Caco-2 (cell line): ENCODE measurements at regions not wholly inside any gene's neighbourhood (a gene's known extent, or its start where the extent isn't known, plus 50 kb on each side); places are given as distances from the start of the nearest gene placed in this dataset.

ENCODE experiments used
- BruUV-seq: library from RNA; stranded (reverse); fragments of 400-500 nt; replicated peaks from 2 replicates; lab custom pipeline; 2021; lab: Mats Ljungman, UMichigan
- CTCF ChIA-PET: fragments of 300-600 bp; sonication (Branson Sonifier 250); formaldehyde crosslinking; loops from one replicate; lab custom pipeline; 2022; ENCODE audit warnings: antibody characterized with exemption; lab: Charles Lee
- POLR2A ChIA-PET: fragments of 300-600 bp; sonication (Branson Sonifier 250); formaldehyde crosslinking; loops from one replicate; lab custom pipeline; 2022; ENCODE audit warnings: antibody characterized with exemption; lab: Charles Lee
- DNase-seq, 2 experiments: peaks; one replicate each; pipeline versions ENCODE4 v3.0.0 to v3.0.0-alpha.2; 2020 to 2022
- H3K27me3 ChIP-seq: replicated peaks from 2 replicates; pipeline ENCODE4 v1.6.0; 2011; ENCODE audit warnings: low read length; ENCODE audit not compliant: control insufficient read depth, insufficient read depth
- H3K36me3 ChIP-seq: 2 replicates; pipeline ENCODE4 v1.5.1; 2011; ENCODE audit warnings: low read length; ENCODE audit not compliant: control insufficient read depth, insufficient read depth
- H3K4me1 ChIP-seq: fragments of 250-450 bp; sonication (Bioruptor Pico); 2 replicates; pipeline ENCODE4 v1.5.1; 2020; ENCODE audit warnings: mild to moderate bottlenecking
- H3K4me3 ChIP-seq: 2 replicates; pipeline ENCODE4 v1.5.1; 2011; ENCODE audit warnings: low read depth, mild to moderate bottlenecking, control low read depth, low read length
- H3K9me3 ChIP-seq: fragments of 250-450 bp; sonication (Bioruptor Pico); 2 replicates; pipeline ENCODE4 v1.5.1; 2020; ENCODE audit warnings: mild to moderate bottlenecking, moderate library complexity
- H3K27ac Mint-ChIP-seq: one replicate; pipeline ENCODE4 v1.8.0; 2022; ENCODE audit warnings: mixed read lengths; ENCODE audit not compliant: unreplicated experiment
- H3K27me3 Mint-ChIP-seq: one replicate; pipeline ENCODE4 v1.8.0; 2022; ENCODE audit warnings: mixed read lengths; ENCODE audit not compliant: insufficient read depth, unreplicated experiment
- H3K36me3 Mint-ChIP-seq: one replicate; pipeline ENCODE4 v1.8.0; 2022; ENCODE audit warnings: mild to moderate bottlenecking, mixed read lengths; ENCODE audit not compliant: insufficient read depth, unreplicated experiment
- H3K4me1 Mint-ChIP-seq: one replicate; pipeline ENCODE4 v1.8.0; 2022; ENCODE audit warnings: low read depth, mixed read lengths; ENCODE audit not compliant: unreplicated experiment
- H3K4me3 Mint-ChIP-seq: one replicate; pipeline ENCODE4 v1.8.0; 2022; ENCODE audit warnings: mild to moderate bottlenecking, moderate library complexity, mixed read lengths; ENCODE audit not compliant: unreplicated experiment
- H3K9me3 Mint-ChIP-seq: one replicate; pipeline ENCODE4 v1.8.0; 2022; ENCODE audit warnings: mixed read lengths; ENCODE audit not compliant: unreplicated experiment
- intact Hi-C: fragments of 100-400 bp; cut with micrococcal nuclease; formaldehyde crosslinking; loops from one replicate; pipeline ENCODE4 v1.10.0; 2022; ENCODE audit not compliant: unreplicated experiment
- TF ChIP-seq, protein P1 (sequence below), 2 experiments: fragments of 200-600 bp in 1 of 2; IDR thresholded peaks; 1 replicate in 1 of 2; 2 replicates in 1 of 2; pipeline versions ENCODE4 v1.5.1 to v1.8.0; 2011 to 2022; ENCODE audit warnings: antibody characterized with exemption in 1 of 2, control low read depth in 1 of 2, inconsistent platforms in 1 of 2, low read depth in 1 of 2, low read length in 1 of 2, mild to moderate bottlenecking in 1 of 2, moderate library complexity in 1 of 2; ENCODE audit not compliant: insufficient read depth in 1 of 2, severe bottlenecking in 1 of 2, unreplicated experiment in 1 of 2

DNA sequence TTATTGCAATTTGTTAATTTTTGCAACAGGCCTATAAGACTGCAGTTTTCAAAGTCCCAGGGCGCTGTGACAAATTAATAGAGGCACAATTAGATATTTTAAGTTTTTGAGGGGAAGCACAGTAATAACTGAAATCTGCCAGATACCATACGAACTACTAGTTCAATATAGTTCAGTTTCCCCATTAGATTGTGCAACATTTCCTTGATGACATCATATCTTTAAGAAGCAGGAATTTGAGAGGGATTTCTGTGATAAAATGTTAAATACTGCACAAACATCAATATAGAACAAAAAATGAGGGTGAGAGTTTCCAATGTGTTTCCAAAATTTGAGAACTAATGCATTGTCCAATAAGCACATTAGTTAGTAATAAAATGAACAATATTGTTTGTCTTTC is 56.7 kb upstream of the GRIN3A start:
- no peaks in the 10 kb centered on the region for H3K4me1 Mint-ChIP-seq
- no peak overlapping the region for H3K4me3 Mint-ChIP-seq
- no peaks in the 10 kb centered on the region for H3K9me3 Mint-ChIP-seq
- no peaks in the 10 kb centered on the region for H3K27me3 Mint-ChIP-seq
- intact Hi-C loops, result loop anchor here (10.0 kb wide), 1 partner anchor 440 kb away; no protein-coding TSS in a partner anchor
- ChIA-PET CTCF (no interaction called here), POLR2A (no interaction called here)
- H3K36me3 Mint-ChIP-seq, result no peaks in the 10 kb centered on the region
- H3K27me3 ChIP-seq, result no peaks in the 10 kb centered on the region
- no peak for DNase-seq
- no TSS peak for BruUV-seq
- H3K27ac Mint-ChIP-seq, result no peak overlapping the region
- no peaks in the 10 kb centered on the region for H3K9me3 ChIP-seq
- H3K4me3 ChIP-seq, result no peak overlapping the region
- TF ChIP-seq, protein P1, sequence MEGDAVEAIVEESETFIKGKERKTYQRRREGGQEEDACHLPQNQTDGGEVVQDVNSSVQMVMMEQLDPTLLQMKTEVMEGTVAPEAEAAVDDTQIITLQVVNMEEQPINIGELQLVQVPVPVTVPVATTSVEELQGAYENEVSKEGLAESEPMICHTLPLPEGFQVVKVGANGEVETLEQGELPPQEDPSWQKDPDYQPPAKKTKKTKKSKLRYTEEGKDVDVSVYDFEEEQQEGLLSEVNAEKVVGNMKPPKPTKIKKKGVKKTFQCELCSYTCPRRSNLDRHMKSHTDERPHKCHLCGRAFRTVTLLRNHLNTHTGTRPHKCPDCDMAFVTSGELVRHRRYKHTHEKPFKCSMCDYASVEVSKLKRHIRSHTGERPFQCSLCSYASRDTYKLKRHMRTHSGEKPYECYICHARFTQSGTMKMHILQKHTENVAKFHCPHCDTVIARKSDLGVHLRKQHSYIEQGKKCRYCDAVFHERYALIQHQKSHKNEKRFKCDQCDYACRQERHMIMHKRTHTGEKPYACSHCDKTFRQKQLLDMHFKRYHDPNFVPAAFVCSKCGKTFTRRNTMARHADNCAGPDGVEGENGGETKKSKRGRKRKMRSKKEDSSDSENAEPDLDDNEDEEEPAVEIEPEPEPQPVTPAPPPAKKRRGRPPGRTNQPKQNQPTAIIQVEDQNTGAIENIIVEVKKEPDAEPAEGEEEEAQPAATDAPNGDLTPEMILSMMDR (IDR thresholded peaks at IDR 0.05; ENCODE audit: insufficient read depth in 1 of 2, low read depth in 1 of 2, low read length in 1 of 2, severe bottlenecking in 1 of 2, unreplicated experiment in 1 of 2), result no peak
- no peaks in the 10 kb centered on the region for H3K4me1 ChIP-seq
- no peaks in the 10 kb centered on the region for H3K36me3 ChIP-seq

DNA sequence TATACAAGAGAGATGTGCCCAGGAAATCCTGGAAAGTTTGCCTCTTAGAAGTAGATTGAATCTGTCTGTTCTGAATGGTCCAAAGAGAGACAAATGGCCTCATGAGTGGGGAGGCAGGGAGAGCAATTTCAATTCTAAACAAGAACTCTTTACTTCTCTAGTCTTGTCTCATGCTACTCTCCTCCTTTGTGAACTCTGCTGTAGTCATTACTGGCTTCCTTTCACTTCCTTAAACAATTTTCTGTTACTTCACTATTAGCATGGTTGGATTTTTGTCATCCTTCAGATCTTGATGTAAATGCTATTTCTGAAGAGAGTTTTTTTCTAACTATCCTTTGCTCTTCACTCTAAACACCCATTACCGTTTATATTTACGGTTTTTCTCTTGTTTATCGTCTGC is 54.0 kb upstream of the GRIN3A start:
- CTCF ChIA-PET, result no interaction called here
- POLR2A ChIA-PET, result no interaction called here
- Mint-ChIP-seq H3K27me3 (no peaks in the 10 kb centered on the region), H3K4me1 (no peaks in the 10 kb centered on the region), H3K4me3 (no peak overlapping the region), H3K27ac (no peak overlapping the region), H3K36me3 (no peaks in the 10 kb centered on the region), H3K9me3 (no peaks in the 10 kb centered on the region)
- H3K36me3 ChIP-seq, result no peaks in the 10 kb centered on the region
- no peaks in the 10 kb centered on the region for H3K4me1 ChIP-seq
- no TSS peak for BruUV-seq
- H3K9me3 ChIP-seq, result no peaks in the 10 kb centered on the region
- H3K27me3 ChIP-seq, result no peaks in the 10 kb centered on the region
- no peak overlapping the region for H3K4me3 ChIP-seq
- TF ChIP-seq, protein P1 (IDR thresholded peaks at IDR 0.05; ENCODE audit: insufficient read depth in 1 of 2, low read depth in 1 of 2, low read length in 1 of 2, severe bottlenecking in 1 of 2, unreplicated experiment in 1 of 2), result no peak
- intact Hi-C loops, result loop anchor here (1.0 to 10.0 kb wide), 4 partner anchors 50 to 442 kb away; no protein-coding TSS in a partner anchor
- DNase-seq, result no peak

DNA sequence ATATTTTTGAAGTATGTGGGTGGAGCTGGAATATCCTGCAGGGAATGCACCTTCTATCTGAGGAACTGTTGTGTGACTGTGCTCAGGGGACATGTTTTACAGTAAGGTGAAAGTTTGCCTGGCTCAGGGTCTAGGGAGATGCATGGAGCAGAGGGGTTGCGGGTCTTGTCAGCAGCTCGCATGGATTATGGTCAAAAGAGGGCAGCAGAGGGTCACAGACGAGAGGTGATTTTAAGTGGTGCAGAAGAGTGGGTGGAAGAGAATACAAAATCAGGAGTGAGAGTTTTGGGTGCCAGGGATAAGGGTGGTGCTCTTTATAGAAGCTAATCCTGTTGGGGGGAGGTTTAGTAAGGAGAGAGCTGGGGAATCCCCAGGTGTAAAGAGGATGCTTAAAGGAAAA is 53.5 kb upstream of the GRIN3A start:
- peak; percentile 55 to 73 for DNase-seq
- no peaks in the 10 kb centered on the region for H3K4me1 ChIP-seq
- BruUV-seq, result no TSS peak
- no peaks in the 10 kb centered on the region for H3K36me3 ChIP-seq
- H3K27ac Mint-ChIP-seq, result no peak overlapping the region
- POLR2A ChIA-PET, result no interaction called here
- CTCF ChIA-PET, result no interaction called here
- no peaks in the 10 kb centered on the region for H3K4me1 Mint-ChIP-seq
- H3K36me3 Mint-ChIP-seq, result no peaks in the 10 kb centered on the region
- intact Hi-C loops, result loop anchor here (1.0 to 10.0 kb wide), 4 partner anchors 50 to 443 kb away; no protein-coding TSS in a partner anchor
- TF ChIP-seq, protein P1 (IDR thresholded peaks at IDR 0.05; ENCODE audit: insufficient read depth in 1 of 2, low read depth in 1 of 2, low read length in 1 of 2, severe bottlenecking in 1 of 2, unreplicated experiment in 1 of 2), result peak; percentile 64 to 68
- H3K27me3 Mint-ChIP-seq, result no peaks in the 10 kb centered on the region
- H3K9me3 ChIP-seq, result no peaks in the 10 kb centered on the region
- no peaks in the 10 kb centered on the region for H3K27me3 ChIP-seq
- H3K9me3 Mint-ChIP-seq, result no peaks in the 10 kb centered on the region
- no peak overlapping the region for H3K4me3 ChIP-seq
- H3K4me3 Mint-ChIP-seq, result no peak overlapping the region
